HL-60 (cell line): ENCODE measurements at regions not wholly inside any gene's neighbourhood (a gene's known extent, or its start where the extent isn't known, plus 50 kb on each side); places are given as distances from the start of the nearest gene placed in this dataset.

Source experiments
- POLR2AphosphoS5 ChIP-seq: IDR thresholded peaks from 2 replicates; pipeline ENCODE4 v1.6.1; 2012; ENCODE audit warnings: low read depth
- TF ChIP-seq, protein P1 (sequence below): IDR thresholded peaks from one replicate; pipeline ENCODE4 v1.5.1; 2011; ENCODE audit warnings: low read length, control low read depth, inconsistent platforms; ENCODE audit not compliant: insufficient read depth
- TF ChIP-seq, protein P2 (sequence below): IDR thresholded peaks from 2 replicates; pipeline ENCODE4 v1.6.1; 2012; ENCODE audit warnings: low read depth; ENCODE audit not compliant: insufficient replicate concordance

GRCh38 chr13:105519771-105520170 is 1015.7 kb downstream of the EFNB2 start:
- TF ChIP-seq, protein P1, sequence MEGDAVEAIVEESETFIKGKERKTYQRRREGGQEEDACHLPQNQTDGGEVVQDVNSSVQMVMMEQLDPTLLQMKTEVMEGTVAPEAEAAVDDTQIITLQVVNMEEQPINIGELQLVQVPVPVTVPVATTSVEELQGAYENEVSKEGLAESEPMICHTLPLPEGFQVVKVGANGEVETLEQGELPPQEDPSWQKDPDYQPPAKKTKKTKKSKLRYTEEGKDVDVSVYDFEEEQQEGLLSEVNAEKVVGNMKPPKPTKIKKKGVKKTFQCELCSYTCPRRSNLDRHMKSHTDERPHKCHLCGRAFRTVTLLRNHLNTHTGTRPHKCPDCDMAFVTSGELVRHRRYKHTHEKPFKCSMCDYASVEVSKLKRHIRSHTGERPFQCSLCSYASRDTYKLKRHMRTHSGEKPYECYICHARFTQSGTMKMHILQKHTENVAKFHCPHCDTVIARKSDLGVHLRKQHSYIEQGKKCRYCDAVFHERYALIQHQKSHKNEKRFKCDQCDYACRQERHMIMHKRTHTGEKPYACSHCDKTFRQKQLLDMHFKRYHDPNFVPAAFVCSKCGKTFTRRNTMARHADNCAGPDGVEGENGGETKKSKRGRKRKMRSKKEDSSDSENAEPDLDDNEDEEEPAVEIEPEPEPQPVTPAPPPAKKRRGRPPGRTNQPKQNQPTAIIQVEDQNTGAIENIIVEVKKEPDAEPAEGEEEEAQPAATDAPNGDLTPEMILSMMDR: no peak
- no peak for TF ChIP-seq POLR2AphosphoS5
- TF ChIP-seq, protein P2, sequence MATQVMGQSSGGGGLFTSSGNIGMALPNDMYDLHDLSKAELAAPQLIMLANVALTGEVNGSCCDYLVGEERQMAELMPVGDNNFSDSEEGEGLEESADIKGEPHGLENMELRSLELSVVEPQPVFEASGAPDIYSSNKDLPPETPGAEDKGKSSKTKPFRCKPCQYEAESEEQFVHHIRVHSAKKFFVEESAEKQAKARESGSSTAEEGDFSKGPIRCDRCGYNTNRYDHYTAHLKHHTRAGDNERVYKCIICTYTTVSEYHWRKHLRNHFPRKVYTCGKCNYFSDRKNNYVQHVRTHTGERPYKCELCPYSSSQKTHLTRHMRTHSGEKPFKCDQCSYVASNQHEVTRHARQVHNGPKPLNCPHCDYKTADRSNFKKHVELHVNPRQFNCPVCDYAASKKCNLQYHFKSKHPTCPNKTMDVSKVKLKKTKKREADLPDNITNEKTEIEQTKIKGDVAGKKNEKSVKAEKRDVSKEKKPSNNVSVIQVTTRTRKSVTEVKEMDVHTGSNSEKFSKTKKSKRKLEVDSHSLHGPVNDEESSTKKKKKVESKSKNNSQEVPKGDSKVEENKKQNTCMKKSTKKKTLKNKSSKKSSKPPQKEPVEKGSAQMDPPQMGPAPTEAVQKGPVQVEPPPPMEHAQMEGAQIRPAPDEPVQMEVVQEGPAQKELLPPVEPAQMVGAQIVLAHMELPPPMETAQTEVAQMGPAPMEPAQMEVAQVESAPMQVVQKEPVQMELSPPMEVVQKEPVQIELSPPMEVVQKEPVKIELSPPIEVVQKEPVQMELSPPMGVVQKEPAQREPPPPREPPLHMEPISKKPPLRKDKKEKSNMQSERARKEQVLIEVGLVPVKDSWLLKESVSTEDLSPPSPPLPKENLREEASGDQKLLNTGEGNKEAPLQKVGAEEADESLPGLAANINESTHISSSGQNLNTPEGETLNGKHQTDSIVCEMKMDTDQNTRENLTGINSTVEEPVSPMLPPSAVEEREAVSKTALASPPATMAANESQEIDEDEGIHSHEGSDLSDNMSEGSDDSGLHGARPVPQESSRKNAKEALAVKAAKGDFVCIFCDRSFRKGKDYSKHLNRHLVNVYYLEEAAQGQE: no peak
